ENCODE measurements at regions not wholly inside any gene's neighbourhood (a gene's known extent, or its start where the extent isn't known, plus 50 kb on each side); places are given as distances from the start of the nearest gene placed in this dataset.
"Not testable (repeated sequence)": the region's sequence is repeated elsewhere in the genome, so short reads cannot be mapped to it uniquely, and the experiment has no call there.

DNA sequence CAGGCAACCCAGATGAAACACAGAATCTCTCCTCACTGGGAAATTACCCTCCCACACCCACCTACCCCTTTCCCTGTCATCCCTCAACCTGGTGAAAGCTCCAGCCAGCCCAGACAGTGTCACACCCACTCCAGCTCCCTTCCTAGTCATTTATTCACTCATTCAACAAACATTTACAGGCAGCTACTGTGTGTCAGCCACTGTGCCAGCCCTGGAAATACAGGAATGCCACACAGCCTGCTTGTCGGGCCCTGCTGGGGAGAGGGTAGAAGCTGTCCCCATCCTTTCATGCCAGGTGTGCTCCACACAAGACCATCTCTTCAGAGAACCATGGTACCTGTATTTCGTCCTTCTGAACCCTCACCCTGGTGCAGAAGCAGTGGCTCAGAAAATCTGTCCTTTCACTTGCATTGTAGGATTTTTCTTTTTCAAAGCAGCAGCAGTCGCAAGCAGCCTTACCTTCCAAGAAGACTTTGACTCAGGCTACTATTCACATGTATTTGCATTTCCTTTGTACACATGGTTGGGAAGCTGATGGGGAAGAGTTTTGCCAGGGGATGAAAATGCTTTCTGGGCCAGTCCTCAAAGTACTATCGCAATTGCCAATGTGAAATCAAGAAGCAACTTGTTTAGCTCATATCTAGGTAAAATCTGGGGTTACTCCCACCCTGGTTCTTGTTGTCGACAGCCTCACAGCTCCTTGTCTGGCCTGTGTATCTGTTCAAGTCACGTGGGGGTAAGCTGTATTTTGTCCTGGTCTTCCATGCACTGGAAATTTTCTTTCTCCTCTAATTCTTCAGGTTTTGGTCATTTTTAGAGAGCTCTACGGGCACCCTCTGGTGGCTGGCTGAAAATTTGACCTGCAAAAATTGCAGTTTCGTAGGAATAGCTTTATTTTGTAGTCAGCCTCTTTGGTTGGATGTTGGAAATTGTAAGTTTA lies 147.4 kb upstream of the EGLN3 start:
- Mint-ChIP-seq H3K36me3 (ENCODE audit: low read depth) (peaks cover 10% of the 10 kb centered on the region), H3K4me3 (no peak overlapping the region), H3K27me3 (peaks cover 2% of the 10 kb centered on the region), H3K27ac (peak overlapping the region; percentile 12), H3K9me3 (peaks cover 4% of the 10 kb centered on the region), H3K4me1 (peaks cover 42% of the 10 kb centered on the region)
- intact Hi-C loops (cut with micrococcal nuclease) = loop anchor here (1.0 to 10.0 kb wide), 5 partner anchors 54 to 259 kb away; partner anchors contain the start of gene EGLN3
- peak; percentile 82 for DNase-seq

DNA sequence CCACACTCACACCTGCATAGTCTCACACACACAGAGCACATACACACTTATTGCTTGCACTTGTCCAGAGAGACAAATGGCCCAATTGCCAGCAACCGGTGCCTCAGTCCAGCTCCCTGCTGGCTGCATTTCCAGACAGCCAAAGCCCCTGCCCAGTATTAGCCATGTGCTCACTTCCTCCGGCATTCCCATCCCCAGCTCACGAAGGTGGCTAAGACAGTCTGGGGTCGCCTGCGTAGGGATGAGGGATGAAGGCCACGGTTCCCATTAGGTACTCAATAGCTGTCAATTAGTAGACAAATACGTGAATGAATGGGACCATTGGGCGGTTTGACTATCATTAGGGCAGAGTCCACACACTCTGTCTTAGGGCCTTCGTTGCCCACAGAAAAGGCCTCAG lies 146.8 kb upstream of the EGLN3 start:
- Mint-ChIP-seq H3K4me1 (peaks cover 44% of the 10 kb centered on the region), H3K27me3 (peaks cover 4% of the 10 kb centered on the region)

DNA sequence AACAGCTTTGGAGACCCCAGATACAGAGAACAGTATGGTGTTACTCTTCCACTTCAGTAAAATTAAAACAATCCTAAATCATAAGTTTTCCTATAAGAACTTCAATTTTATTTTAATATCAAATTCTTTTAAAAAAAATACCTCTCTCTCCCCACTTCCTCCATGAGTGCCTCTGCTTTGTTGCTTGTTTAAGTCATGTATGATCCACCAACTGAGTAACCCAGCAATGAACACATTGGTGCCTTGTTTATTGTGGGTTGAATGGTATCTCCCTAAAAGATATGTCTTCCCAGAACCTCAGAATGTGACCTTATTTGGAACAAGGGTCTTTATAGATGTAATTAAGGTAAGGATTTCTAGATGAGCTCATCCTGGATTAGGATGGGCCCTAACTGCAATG lies 143.5 kb upstream of the EGLN3 start:
- Mint-ChIP-seq H3K4me1 (peaks cover 43% of the 10 kb centered on the region), H3K36me3 (ENCODE audit: low read depth) (peaks cover 10% of the 10 kb centered on the region), H3K27ac (peak overlapping the region; percentile 9), H3K27me3 (peaks cover 8% of the 10 kb centered on the region), H3K9me3 (peaks cover 3% of the 10 kb centered on the region), H3K4me3 (peak overlapping the region; percentile 22)
- intact Hi-C loops (cut with micrococcal nuclease) = loop anchor here (10.0 kb wide), 2 partner anchors 50 to 80 kb away; no protein-coding TSS in a partner anchor
- no peak for DNase-seq

More for the DNA sequence above, 146.8 kb upstream of the EGLN3 start:
- no peak overlapping the region for H3K4me3 Mint-ChIP-seq
- no peak for DNase-seq
- peaks cover 10% of the 10 kb centered on the region for H3K36me3 Mint-ChIP-seq (ENCODE audit: low read depth)
- H3K9me3 Mint-ChIP-seq = peaks cover 3% of the 10 kb centered on the region
- H3K27ac Mint-ChIP-seq = no peak overlapping the region
- intact Hi-C loops (cut with micrococcal nuclease) = loop anchor here (1.0 to 10.0 kb wide), 5 partner anchors 53 to 258 kb away; partner anchors contain the start of gene EGLN3

DNA sequence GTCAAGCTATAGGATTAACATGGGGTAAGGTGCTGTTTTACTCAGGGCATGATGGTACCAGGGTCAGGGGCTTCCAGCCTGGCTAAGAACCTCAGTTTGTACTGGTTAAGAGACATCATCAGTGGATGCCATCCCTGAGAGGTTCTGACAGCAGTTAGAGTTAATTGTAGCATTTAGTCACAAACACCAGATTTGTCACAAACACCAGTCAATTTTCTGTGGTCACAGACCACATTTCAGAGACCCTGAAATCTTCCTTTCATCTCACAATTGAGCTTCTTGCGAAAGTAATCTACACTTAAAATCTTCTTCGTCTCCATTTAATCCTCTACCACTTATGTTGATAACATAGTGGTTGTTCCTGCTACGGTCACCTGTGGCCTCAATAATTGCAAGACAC lies 143.0 kb upstream of the EGLN3 start:
- Mint-ChIP-seq H3K27me3 (peaks cover 9% of the 10 kb centered on the region), H3K27ac (peak overlapping the region; percentile 9), H3K36me3 (ENCODE audit: low read depth) (peaks cover 10% of the 10 kb centered on the region), H3K4me3 (peak overlapping the region; percentile 22), H3K4me1 (peaks cover 42% of the 10 kb centered on the region), H3K9me3 (peaks cover 3% of the 10 kb centered on the region)
- peak; percentile 66 for DNase-seq
- intact Hi-C loops (cut with micrococcal nuclease) = loop anchor here (10.0 kb wide), 2 partner anchors 49 to 79 kb away; no protein-coding TSS in a partner anchor

DNA sequence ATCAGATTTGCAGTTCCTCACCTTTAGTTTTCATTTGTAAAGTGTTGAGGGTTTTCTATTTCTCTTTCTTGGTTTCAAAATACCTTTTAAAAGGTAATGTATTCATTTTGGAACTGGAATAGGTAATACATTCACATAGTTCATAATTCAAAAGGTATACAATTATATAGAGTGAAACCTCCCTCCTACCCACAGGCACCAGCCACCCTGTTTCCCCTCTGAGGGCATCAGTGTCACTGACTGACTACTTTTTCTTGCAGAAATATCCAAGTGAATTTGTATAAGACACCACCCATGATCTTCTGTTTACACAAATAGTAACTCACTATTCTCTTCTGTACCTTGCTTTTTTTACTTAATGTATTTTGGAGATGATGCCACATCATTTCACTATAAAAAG lies 139.6 kb upstream of the EGLN3 start:
- Mint-ChIP-seq H3K27ac (no peak overlapping the region), H3K9me3 (peaks cover 7% of the 10 kb centered on the region), H3K27me3 (peaks cover 15% of the 10 kb centered on the region), H3K36me3 (ENCODE audit: low read depth) (no peaks in the 10 kb centered on the region), H3K4me1 (peaks cover 14% of the 10 kb centered on the region), H3K4me3 (no peak overlapping the region)
- intact Hi-C loops (cut with micrococcal nuclease) = loop anchor here (10.0 kb wide), 2 partner anchors 46 to 76 kb away; no protein-coding TSS in a partner anchor
- peak; percentile 43 for DNase-seq

DNA sequence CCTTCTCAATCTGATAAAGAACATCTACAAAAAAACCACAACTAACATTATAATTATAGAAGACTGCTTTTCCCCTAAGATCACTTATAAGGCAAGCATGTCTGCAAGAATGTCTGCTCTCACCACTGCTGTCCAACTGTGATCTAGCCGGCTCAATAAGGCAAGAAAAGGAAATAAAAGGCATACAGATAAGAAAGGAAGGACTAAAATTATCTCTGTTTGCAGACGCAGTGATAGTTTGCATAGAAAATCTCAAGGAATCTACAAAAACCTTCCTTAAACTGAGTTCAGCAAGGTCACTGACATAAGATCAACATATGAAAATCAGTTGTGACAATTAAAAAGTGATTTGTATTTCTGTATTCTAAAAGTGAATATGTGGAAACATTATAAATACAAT lies 138.0 kb upstream of the EGLN3 start:
- intact Hi-C loops (cut with micrococcal nuclease) = no loop called here
- Mint-ChIP-seq H3K4me1 (peaks cover 8% of the 10 kb centered on the region), H3K27me3 (peaks cover 22% of the 10 kb centered on the region), H3K9me3 (peaks cover 7% of the 10 kb centered on the region), H3K36me3 (ENCODE audit: low read depth) (no peaks in the 10 kb centered on the region), H3K4me3 (no peak overlapping the region), H3K27ac (no peak overlapping the region)
- no peak for DNase-seq

DNA sequence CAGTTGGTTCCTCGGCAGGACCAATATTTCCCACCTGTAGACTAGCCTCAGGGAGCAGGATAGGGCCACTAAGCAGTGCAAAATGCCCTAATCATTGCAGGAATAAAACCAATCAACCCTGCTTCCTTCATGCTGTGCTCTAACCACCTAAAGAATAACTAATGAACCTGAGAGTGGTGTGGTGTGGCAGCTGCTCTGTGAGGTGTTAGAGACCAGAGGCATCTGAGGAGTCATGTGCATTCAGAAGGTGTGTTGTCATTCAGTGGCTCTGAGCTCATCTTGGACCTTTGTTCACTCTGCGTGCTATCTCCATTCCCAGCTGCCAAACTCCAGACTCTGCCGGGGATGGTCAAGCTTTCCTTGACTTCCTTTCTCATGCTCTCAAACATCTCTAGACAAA lies 136.7 kb upstream of the EGLN3 start:
- no peaks in the 10 kb centered on the region for H3K36me3 Mint-ChIP-seq (ENCODE audit: low read depth)
- H3K4me3 Mint-ChIP-seq = no peak overlapping the region
- intact Hi-C loops (cut with micrococcal nuclease) = no loop called here
- peaks cover 24% of the 10 kb centered on the region for H3K27me3 Mint-ChIP-seq
- peaks cover 6% of the 10 kb centered on the region for H3K9me3 Mint-ChIP-seq
- H3K27ac Mint-ChIP-seq = no peak overlapping the region
- DNase-seq = no peak
- H3K4me1 Mint-ChIP-seq = no peaks in the 10 kb centered on the region

DNA sequence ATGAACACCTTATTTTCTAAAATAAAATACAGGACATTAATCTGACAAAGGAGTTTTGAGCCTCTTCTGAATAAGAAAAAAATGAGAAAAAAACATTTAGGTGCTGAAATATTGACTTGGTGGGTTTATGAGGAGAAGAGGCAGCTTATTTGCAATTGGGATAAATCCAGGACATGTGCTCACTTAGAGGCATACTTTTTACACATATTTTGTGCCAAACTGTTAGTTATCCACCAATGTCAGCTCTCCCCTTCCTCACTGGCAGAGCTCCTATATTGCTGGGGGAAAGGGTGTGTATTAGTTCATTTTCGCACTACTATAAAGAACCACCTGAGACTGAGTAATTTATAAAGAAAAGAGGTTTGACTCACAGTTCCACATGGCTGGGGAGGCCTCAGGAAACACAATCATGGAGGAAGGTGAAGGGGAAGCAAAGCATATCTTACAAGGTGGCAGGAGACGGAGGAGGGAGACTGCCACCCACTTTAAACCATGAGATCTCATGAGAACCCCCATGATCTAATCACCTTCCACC lies 135.4 kb upstream of the EGLN3 start:
- Mint-ChIP-seq H3K27me3 (peaks cover 29% of the 10 kb centered on the region), H3K4me1 (peaks cover 4% of the 10 kb centered on the region), H3K27ac (no peak overlapping the region), H3K9me3 (peaks cover 6% of the 10 kb centered on the region), H3K36me3 (ENCODE audit: low read depth) (no peaks in the 10 kb centered on the region), H3K4me3 (no peak overlapping the region)
- DNase-seq = no peak
- intact Hi-C loops (cut with micrococcal nuclease) = no loop called here

DNA sequence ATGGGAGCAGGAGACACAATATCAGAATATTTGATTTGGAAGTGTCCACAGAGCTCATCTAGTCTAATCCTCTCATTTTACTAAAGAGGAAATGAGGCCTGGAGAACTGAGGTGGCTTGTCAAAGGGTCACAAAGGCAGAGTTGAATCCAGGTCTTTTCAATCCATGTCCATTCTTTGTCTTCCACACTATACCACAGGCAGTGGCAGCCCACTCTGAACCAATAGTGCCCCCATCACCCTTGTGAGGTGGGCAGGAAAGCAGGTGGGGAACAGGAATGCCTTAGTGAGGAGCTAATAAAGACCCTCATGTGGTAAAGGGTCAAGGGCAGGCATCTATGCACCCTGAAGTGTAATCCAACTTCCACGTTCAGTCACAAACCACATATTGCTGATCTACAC lies 134.8 kb upstream of the EGLN3 start:
- intact Hi-C loops (cut with micrococcal nuclease) = no loop called here
- peaks cover 30% of the 10 kb centered on the region for H3K27me3 Mint-ChIP-seq
- H3K4me1 Mint-ChIP-seq = peaks cover 4% of the 10 kb centered on the region
- DNase-seq = no peak
- no peak overlapping the region for H3K27ac Mint-ChIP-seq
- H3K9me3 Mint-ChIP-seq = peaks cover 6% of the 10 kb centered on the region
- H3K4me3 Mint-ChIP-seq = no peak overlapping the region
- no peaks in the 10 kb centered on the region for H3K36me3 Mint-ChIP-seq (ENCODE audit: low read depth)

DNA sequence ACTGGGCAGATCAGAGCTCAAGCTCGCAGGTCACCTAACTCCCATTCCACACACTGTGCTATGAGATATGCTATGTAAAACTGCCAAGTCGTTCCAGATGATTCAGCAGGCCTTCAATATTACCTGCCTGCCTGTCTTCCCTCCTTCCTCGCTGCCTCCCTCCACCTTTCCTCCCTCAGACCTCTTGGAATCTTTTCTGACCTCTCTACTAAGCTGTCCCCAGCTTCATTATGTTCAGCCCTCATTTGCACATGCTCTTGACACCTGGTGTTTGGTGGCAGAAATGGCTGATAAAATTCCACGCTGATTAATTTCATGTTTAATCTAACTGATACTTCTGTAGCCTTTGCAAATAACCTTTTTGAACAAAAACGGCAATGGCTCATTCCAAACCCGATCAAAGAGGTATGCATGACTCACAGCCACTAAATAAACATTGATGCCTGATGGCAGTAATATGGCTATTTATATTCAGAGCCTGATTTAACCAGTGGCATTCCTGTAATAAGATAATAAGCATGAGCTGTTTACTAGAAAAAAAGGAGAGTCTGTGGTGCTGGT lies 130.8 kb upstream of the EGLN3 start:
- H3K4me3 Mint-ChIP-seq = no peak overlapping the region
- no peaks in the 10 kb centered on the region for H3K36me3 Mint-ChIP-seq (ENCODE audit: low read depth)
- H3K27ac Mint-ChIP-seq = no peak overlapping the region
- H3K4me1 Mint-ChIP-seq = peaks cover 10% of the 10 kb centered on the region
- intact Hi-C loops (cut with micrococcal nuclease) = no loop called here
- H3K27me3 Mint-ChIP-seq = peaks cover 26% of the 10 kb centered on the region
- H3K9me3 Mint-ChIP-seq = peaks cover 3% of the 10 kb centered on the region
- no peak for DNase-seq

DNA sequence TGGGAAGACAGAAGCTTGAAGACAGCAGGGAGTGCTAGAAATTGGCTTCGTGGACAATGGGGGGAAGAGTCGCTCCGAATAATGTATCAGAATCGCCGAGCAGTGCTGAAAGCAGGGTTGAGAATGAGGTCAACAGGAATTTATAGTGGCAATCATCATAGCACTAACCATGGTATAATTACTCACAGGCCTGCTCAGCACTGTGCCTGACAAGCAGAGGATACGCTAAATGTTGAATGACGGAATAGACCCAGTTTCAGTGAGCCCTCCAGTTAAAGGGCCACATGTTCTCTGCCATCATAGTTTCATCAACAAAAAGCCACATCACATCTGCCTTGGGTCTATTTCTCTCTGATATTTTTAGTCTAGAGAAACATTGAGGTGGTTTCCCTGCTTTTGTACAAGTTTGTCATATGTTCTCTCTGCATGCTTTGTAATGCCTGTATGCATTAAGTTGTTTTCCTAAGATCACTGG lies 130.3 kb upstream of the EGLN3 start:
- Mint-ChIP-seq H3K9me3 (peaks cover 3% of the 10 kb centered on the region), H3K4me1 (peaks cover 10% of the 10 kb centered on the region), H3K4me3 (no peak overlapping the region), H3K36me3 (ENCODE audit: low read depth) (no peaks in the 10 kb centered on the region), H3K27me3 (peaks cover 24% of the 10 kb centered on the region), H3K27ac (no peak overlapping the region)
- no peak for DNase-seq
- intact Hi-C loops (cut with micrococcal nuclease) = no loop called here

DNA sequence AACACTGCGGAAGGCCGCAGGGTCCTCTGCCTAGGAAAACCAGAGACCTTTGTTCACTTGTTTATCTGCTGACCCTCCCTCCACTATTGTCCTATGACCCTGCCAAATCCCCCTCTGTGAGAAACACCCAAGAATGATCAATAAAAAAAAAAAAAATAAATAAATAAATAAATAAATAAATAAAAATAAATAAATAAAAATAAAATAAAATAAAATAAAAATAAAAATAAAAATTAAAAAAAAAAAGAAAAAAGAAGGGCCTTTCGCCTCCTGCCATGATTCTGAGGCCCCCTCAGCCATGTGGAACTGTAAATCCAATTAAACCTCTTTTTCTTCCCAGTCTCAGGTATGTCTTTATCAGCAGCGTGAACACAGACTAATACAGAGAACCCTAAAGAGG lies 128.8 kb upstream of the EGLN3 start:
- Mint-ChIP-seq H3K4me1 (peaks cover 11% of the 10 kb centered on the region), H3K27me3 (peaks cover 27% of the 10 kb centered on the region)
- H3K27ac Mint-ChIP-seq; H3K9me3 Mint-ChIP-seq; H3K36me3 Mint-ChIP-seq (ENCODE audit: low read depth); intact Hi-C loops (cut with micrococcal nuclease); DNase-seq; H3K4me3 Mint-ChIP-seq: not testable (repeated sequence)

DNA sequence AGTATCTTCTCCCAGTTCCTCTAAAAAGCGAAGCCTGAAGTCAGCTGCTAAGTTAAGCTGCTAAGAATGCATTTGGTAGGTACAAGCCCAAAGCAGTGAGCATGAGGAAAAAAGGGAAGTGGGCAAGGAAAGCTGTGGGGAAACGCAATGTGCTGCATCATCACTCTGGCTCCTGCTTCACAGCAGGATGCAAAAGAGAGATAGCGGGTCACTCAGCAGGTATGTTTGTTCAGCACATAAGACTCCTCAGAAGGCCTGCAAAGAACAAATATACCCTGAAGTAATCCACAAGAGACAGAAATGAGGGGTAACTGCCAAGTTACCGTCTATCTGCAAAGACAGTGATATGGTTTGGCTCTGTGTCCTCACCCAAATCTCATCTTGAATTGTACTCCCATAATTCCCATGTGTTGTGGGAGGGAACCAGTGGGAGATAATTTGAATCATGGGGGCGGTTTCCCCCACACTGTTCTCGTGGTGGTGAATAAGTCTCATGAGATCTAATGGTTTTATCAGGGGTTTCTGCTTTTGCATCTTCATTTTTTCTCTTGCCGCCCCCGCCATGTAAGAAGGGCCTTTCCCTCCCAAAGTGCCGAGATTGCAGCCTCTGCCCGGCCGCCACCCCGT lies 127.4 kb upstream of the EGLN3 start:
- H3K9me3 Mint-ChIP-seq = no peaks in the 10 kb centered on the region
- no peak overlapping the region for H3K4me3 Mint-ChIP-seq
- H3K27me3 Mint-ChIP-seq = peaks cover 21% of the 10 kb centered on the region
- H3K36me3 Mint-ChIP-seq (ENCODE audit: low read depth) = no peaks in the 10 kb centered on the region
- H3K4me1 Mint-ChIP-seq = peaks cover 11% of the 10 kb centered on the region
- intact Hi-C loops (cut with micrococcal nuclease) = no loop called here
- no peak overlapping the region for H3K27ac Mint-ChIP-seq
- no peak for DNase-seq
